GM18511 (cell line): ENCODE measurements at regions not wholly inside any gene's neighbourhood (a gene's known extent, or its start where the extent isn't known, plus 50 kb on each side); places are given as distances from the start of the nearest gene placed in this dataset.
A peak's percentile ranks its signal among the peaks of the same experiment; 100 is the strongest.

Experiments
- ATAC-seq: cut with Tn5 transposase; IDR thresholded peaks from one replicate; pipeline ENCODE4 v1.9.1; 2021; ENCODE audit warnings: mild to moderate bottlenecking, moderate library complexity; ENCODE audit not compliant: unreplicated experiment

- no peak for ATAC-seq
Observed at GRCh38 chr3:82050382-82050781, 288.9 kb upstream of the GBE1 start.

- no peak for ATAC-seq
Observed at GRCh38 chr3:82048711-82049110, 287.3 kb upstream of the GBE1 start.

GRCh38 chr3:82044930-82045705, 283.7 kb upstream of the GBE1 start:
- ATAC-seq = no peak

GRCh38 chr3:82038556-82038955, 277.1 kb upstream of the GBE1 start:
- no peak for ATAC-seq

GRCh38 chr3:82033186-82033585, 271.7 kb upstream of the GBE1 start:
- ATAC-seq = no peak

GRCh38 chr3:82031596-82031995, 270.2 kb upstream of the GBE1 start:
- no peak for ATAC-seq

- no peak for ATAC-seq
Observed at GRCh38 chr3:82030916-82031315, 269.5 kb upstream of the GBE1 start.

- ATAC-seq = no peak
Observed at GRCh38 chr3:82022836-82023235, 261.4 kb upstream of the GBE1 start.

GRCh38 chr3:82020282-82020681, 258.8 kb upstream of the GBE1 start:
- ATAC-seq = no peak

GRCh38 chr3:82015241-82015640, 253.8 kb upstream of the GBE1 start:
- no peak for ATAC-seq

- ATAC-seq = no peak
Observed at GRCh38 chr3:82012775-82013174, 251.3 kb upstream of the GBE1 start.

GRCh38 chr3:82011336-82011735, 249.9 kb upstream of the GBE1 start:
- no peak for ATAC-seq

- ATAC-seq = no peak
Observed at GRCh38 chr3:82005266-82005665, 243.8 kb upstream of the GBE1 start.

GRCh38 chr3:82004266-82004665, 242.8 kb upstream of the GBE1 start:
- ATAC-seq = no peak

- ATAC-seq = peak; percentile 64
Observed at GRCh38 chr3:82002986-82003642, 241.7 kb upstream of the GBE1 start.

- ATAC-seq = no peak
Observed at GRCh38 chr3:82002491-82002890, 241.0 kb upstream of the GBE1 start.

- ATAC-seq = no peak
Observed at GRCh38 chr3:82001276-82001923, 240.0 kb upstream of the GBE1 start.

- ATAC-seq = peak; percentile 37
Observed at GRCh38 chr3:82000773-82001172, 239.3 kb upstream of the GBE1 start.

GRCh38 chr3:82000350-82000749, 238.9 kb upstream of the GBE1 start:
- no peak for ATAC-seq

GRCh38 chr3:81998907-81999306, 237.5 kb upstream of the GBE1 start:
- ATAC-seq = no peak

GRCh38 chr3:81998139-81998755, 236.8 kb upstream of the GBE1 start:
- ATAC-seq = no peak

GRCh38 chr3:81997390-81997789, 235.9 kb upstream of the GBE1 start:
- no peak for ATAC-seq
